ENCODE measurements at regions not wholly inside any gene's neighbourhood (a gene's known extent, or its start where the extent isn't known, plus 50 kb on each side); places are given as distances from the start of the nearest gene placed in this dataset.
"Not testable (repeated sequence)": the region's sequence is repeated elsewhere in the genome, so short reads cannot be mapped to it uniquely, and the experiment has no call there.

GRCh38 chr17:22052715-22053114 lies 360.4 kb downstream of the KCNJ18 start:
- not testable (repeated sequence) for TF ChIP-seq POLR2A (IDR thresholded peaks at IDR 0.05)
- TF ChIP-seq, protein P1, sequence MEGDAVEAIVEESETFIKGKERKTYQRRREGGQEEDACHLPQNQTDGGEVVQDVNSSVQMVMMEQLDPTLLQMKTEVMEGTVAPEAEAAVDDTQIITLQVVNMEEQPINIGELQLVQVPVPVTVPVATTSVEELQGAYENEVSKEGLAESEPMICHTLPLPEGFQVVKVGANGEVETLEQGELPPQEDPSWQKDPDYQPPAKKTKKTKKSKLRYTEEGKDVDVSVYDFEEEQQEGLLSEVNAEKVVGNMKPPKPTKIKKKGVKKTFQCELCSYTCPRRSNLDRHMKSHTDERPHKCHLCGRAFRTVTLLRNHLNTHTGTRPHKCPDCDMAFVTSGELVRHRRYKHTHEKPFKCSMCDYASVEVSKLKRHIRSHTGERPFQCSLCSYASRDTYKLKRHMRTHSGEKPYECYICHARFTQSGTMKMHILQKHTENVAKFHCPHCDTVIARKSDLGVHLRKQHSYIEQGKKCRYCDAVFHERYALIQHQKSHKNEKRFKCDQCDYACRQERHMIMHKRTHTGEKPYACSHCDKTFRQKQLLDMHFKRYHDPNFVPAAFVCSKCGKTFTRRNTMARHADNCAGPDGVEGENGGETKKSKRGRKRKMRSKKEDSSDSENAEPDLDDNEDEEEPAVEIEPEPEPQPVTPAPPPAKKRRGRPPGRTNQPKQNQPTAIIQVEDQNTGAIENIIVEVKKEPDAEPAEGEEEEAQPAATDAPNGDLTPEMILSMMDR (IDR thresholded peaks at IDR 0.05): not testable (repeated sequence)

Measured in esophagus squamous epithelium (tissue), 4 donors.